ENCODE measurements at regions not wholly inside any gene's neighbourhood (a gene's known extent, or its start where the extent isn't known, plus 50 kb on each side); places are given as distances from the start of the nearest gene placed in this dataset.

DNA sequence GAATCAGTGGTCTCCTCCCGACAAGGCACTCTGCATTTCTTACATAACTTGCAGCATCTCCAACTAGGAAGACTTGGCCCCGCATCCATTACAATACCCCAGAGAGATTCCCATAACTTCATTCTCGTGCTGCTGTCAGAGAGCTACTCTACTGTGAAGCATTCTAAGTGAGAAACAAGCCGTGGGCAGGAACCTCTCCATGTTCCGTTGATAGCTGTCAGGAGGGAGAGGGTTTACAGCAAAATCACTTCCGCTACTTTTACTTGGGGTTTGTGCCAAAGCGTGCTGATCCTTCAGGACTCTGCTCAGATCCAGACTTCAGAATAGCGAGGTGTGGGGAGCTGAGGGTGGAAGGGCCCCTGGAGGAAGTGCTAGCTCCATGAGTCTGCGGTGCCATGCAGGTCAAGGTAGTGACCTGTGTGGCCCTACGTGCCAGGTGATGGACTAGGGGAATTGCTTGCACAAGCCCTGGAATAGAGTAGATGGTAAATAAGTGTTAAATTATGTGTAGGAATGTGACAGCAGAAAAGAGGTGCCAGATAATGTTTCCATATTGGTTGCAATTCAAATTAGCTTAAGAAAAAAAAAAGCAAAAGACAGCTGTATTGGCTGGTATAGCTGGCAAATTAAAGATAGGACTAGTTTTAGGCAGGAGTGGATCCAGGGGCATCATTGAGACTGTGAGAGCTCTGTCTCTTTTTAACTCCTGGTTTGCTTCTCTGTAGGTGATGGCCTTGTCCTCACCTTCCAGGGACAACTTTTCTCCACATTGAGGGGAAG is 358.5 kb upstream of the ERCC4 start:
- TF ChIP-seq, protein P1, sequence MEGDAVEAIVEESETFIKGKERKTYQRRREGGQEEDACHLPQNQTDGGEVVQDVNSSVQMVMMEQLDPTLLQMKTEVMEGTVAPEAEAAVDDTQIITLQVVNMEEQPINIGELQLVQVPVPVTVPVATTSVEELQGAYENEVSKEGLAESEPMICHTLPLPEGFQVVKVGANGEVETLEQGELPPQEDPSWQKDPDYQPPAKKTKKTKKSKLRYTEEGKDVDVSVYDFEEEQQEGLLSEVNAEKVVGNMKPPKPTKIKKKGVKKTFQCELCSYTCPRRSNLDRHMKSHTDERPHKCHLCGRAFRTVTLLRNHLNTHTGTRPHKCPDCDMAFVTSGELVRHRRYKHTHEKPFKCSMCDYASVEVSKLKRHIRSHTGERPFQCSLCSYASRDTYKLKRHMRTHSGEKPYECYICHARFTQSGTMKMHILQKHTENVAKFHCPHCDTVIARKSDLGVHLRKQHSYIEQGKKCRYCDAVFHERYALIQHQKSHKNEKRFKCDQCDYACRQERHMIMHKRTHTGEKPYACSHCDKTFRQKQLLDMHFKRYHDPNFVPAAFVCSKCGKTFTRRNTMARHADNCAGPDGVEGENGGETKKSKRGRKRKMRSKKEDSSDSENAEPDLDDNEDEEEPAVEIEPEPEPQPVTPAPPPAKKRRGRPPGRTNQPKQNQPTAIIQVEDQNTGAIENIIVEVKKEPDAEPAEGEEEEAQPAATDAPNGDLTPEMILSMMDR (conservative IDR thresholded peaks at IDR 0.05; ENCODE audit: low read depth in 2 of 2) = no peak
- TF ChIP-seq, protein P2, sequence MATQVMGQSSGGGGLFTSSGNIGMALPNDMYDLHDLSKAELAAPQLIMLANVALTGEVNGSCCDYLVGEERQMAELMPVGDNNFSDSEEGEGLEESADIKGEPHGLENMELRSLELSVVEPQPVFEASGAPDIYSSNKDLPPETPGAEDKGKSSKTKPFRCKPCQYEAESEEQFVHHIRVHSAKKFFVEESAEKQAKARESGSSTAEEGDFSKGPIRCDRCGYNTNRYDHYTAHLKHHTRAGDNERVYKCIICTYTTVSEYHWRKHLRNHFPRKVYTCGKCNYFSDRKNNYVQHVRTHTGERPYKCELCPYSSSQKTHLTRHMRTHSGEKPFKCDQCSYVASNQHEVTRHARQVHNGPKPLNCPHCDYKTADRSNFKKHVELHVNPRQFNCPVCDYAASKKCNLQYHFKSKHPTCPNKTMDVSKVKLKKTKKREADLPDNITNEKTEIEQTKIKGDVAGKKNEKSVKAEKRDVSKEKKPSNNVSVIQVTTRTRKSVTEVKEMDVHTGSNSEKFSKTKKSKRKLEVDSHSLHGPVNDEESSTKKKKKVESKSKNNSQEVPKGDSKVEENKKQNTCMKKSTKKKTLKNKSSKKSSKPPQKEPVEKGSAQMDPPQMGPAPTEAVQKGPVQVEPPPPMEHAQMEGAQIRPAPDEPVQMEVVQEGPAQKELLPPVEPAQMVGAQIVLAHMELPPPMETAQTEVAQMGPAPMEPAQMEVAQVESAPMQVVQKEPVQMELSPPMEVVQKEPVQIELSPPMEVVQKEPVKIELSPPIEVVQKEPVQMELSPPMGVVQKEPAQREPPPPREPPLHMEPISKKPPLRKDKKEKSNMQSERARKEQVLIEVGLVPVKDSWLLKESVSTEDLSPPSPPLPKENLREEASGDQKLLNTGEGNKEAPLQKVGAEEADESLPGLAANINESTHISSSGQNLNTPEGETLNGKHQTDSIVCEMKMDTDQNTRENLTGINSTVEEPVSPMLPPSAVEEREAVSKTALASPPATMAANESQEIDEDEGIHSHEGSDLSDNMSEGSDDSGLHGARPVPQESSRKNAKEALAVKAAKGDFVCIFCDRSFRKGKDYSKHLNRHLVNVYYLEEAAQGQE (IDR thresholded peaks at IDR 0.05; ENCODE audit: unreplicated experiment) = no peak
- TF ChIP-seq EZH2 (IDR thresholded peaks at IDR 0.05; ENCODE audit: low read depth, unreplicated experiment) = no peak
- TF ChIP-seq POLR2AphosphoS5 (IDR thresholded peaks at IDR 0.05; ENCODE audit: low read depth) = no peak
- no peak for TF ChIP-seq EZH2phosphoT487 (IDR thresholded peaks at IDR 0.05; ENCODE audit: unreplicated experiment)
- TF ChIP-seq CREB1 (CRISPR knock-in tag; IDR thresholded peaks at IDR 0.05; ENCODE audit: low read depth) = no peak
- no peak for TF ChIP-seq NANOG (IDR thresholded peaks at IDR 0.05; ENCODE audit: borderline replicate concordance)
- TF ChIP-seq, protein P3, sequence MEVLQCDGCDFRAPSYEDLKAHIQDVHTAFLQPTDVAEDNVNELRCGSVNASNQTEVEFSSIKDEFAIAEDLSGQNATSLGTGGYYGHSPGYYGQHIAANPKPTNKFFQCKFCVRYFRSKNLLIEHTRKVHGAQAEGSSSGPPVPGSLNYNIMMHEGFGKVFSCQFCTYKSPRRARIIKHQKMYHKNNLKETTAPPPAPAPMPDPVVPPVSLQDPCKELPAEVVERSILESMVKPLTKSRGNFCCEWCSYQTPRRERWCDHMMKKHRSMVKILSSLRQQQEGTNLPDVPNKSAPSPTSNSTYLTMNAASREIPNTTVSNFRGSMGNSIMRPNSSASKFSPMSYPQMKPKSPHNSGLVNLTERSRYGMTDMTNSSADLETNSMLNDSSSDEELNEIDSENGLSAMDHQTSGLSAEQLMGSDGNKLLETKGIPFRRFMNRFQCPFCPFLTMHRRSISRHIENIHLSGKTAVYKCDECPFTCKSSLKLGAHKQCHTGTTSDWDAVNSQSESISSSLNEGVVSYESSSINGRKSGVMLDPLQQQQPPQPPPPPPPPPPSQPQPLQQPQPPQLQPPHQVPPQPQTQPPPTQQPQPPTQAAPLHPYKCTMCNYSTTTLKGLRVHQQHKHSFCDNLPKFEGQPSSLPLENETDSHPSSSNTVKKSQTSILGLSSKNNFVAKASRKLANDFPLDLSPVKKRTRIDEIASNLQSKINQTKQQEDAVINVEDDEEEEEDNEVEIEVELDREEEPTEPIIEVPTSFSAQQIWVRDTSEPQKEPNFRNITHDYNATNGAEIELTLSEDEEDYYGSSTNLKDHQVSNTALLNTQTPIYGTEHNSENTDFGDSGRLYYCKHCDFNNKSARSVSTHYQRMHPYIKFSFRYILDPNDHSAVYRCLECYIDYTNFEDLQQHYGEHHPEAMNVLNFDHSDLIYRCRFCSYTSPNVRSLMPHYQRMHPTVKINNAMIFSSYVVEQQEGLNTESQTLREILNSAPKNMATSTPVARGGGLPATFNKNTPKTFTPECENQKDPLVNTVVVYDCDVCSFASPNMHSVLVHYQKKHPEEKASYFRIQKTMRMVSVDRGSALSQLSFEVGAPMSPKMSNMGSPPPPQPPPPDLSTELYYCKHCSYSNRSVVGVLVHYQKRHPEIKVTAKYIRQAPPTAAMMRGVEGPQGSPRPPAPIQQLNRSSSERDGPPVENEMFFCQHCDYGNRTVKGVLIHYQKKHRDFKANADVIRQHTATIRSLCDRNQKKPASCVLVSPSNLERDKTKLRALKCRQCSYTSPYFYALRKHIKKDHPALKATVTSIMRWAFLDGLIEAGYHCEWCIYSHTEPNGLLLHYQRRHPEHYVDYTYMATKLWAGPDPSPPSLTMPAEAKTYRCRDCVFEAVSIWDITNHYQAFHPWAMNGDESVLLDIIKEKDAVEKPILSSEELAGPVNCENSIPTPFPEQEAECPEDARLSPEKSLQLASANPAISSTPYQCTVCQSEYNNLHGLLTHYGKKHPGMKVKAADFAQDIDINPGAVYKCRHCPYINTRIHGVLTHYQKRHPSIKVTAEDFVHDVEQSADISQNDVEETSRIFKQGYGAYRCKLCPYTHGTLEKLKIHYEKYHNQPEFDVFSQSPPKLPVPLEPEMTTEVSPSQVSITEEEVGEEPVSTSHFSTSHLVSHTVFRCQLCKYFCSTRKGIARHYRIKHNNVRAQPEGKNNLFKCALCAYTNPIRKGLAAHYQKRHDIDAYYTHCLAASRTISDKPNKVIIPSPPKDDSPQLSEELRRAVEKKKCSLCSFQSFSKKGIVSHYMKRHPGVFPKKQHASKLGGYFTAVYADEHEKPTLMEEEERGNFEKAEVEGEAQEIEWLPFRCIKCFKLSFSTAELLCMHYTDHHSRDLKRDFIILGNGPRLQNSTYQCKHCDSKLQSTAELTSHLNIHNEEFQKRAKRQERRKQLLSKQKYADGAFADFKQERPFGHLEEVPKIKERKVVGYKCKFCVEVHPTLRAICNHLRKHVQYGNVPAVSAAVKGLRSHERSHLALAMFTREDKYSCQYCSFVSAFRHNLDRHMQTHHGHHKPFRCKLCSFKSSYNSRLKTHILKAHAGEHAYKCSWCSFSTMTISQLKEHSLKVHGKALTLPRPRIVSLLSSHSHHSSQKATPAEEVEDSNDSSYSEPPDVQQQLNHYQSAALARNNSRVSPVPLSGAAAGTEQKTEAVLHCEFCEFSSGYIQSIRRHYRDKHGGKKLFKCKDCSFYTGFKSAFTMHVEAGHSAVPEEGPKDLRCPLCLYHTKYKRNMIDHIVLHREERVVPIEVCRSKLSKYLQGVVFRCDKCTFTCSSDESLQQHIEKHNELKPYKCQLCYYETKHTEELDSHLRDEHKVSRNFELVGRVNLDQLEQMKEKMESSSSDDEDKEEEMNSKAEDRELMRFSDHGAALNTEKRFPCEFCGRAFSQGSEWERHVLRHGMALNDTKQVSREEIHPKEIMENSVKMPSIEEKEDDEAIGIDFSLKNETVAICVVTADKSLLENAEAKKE (CRISPR knock-in tag; IDR thresholded peaks at IDR 0.05) = no peak
- TF ChIP-seq, protein P4, sequence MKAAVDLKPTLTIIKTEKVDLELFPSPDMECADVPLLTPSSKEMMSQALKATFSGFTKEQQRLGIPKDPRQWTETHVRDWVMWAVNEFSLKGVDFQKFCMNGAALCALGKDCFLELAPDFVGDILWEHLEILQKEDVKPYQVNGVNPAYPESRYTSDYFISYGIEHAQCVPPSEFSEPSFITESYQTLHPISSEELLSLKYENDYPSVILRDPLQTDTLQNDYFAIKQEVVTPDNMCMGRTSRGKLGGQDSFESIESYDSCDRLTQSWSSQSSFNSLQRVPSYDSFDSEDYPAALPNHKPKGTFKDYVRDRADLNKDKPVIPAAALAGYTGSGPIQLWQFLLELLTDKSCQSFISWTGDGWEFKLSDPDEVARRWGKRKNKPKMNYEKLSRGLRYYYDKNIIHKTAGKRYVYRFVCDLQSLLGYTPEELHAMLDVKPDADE (IDR thresholded peaks at IDR 0.05) = no peak
- no peak for TF ChIP-seq ZNF331 (CRISPR knock-in tag; IDR thresholded peaks at IDR 0.05; ENCODE audit: low read depth)
- TF ChIP-seq STAT1 (IDR thresholded peaks at IDR 0.05; ENCODE audit: unreplicated experiment) = no peak
- TF ChIP-seq JUNB (IDR thresholded peaks at IDR 0.05; ENCODE audit: unreplicated experiment) = no peak
